Epithelial cell of proximal tubule (primary cell): ENCODE measurements at regions not wholly inside any gene's neighbourhood (a gene's known extent, or its start where the extent isn't known, plus 50 kb on each side); places are given as distances from the start of the nearest gene placed in this dataset.

Source experiments
- DNase-seq: peaks from one replicate; pipeline ENCODE4 v3.0.0-alpha.2; 2011; ENCODE audit warnings: low read depth
- H3K4me3 ChIP-seq: 2 replicates; pipeline ENCODE4 v1.5.1; 2011; ENCODE audit warnings: low read depth, mild to moderate bottlenecking, low read length
- CTCF ChIP-seq: conservative IDR thresholded peaks from 2 replicates; pipeline ENCODE4 v1.5.1; 2012; ENCODE audit warnings: low read depth, mild to moderate bottlenecking, low read length

GRCh38 chr18:64840911-64841701 is 692.2 kb upstream of the LINC00305 start:
- TF ChIP-seq CTCF = no peak
- DNase-seq = no peak
- no peak overlapping the region for H3K4me3 ChIP-seq

- no peak overlapping the region for H3K4me3 ChIP-seq
Measured at GRCh38 chr18:64810354-64810753, 661.5 kb upstream of the LINC00305 start.

GRCh38 chr18:64809801-64810200 is 660.9 kb upstream of the LINC00305 start:
- no peak for DNase-seq
- H3K4me3 ChIP-seq = no peak overlapping the region
- TF ChIP-seq CTCF = no peak

More at GRCh38 chr18:64810354-64810753, 661.5 kb upstream of the LINC00305 start:
- no peak for TF ChIP-seq CTCF
- no peak for DNase-seq

GRCh38 chr18:64807560-64807959 is 658.7 kb upstream of the LINC00305 start:
- TF ChIP-seq CTCF = no peak
- no peak for DNase-seq
- H3K4me3 ChIP-seq = no peak overlapping the region

GRCh38 chr18:64806691-64807090 is 657.8 kb upstream of the LINC00305 start:
- TF ChIP-seq CTCF = no peak
- DNase-seq = no peak
- no peak overlapping the region for H3K4me3 ChIP-seq

GRCh38 chr18:64806232-64806631 is 657.3 kb upstream of the LINC00305 start:
- DNase-seq = no peak

More at GRCh38 chr18:64806232-64806631, 657.3 kb upstream of the LINC00305 start:
- no peak overlapping the region for H3K4me3 ChIP-seq
- TF ChIP-seq CTCF = no peak
